Neural crest cell (in vitro differentiated cells): ENCODE measurements at regions not wholly inside any gene's neighbourhood (a gene's known extent, or its start where the extent isn't known, plus 50 kb on each side); places are given as distances from the start of the nearest gene placed in this dataset.

Experiments
- DNase-seq: peaks from one replicate; pipeline ENCODE4 v3.0.0; 2021; ENCODE audit warnings: low read depth, mixed read lengths, low spot score
- H3K27ac Mint-ChIP-seq: one replicate; pipeline ENCODE4 v1.8.0; 2021; ENCODE audit warnings: mild to moderate bottlenecking, mixed read lengths; ENCODE audit not compliant: unreplicated experiment
- H3K27me3 Mint-ChIP-seq: 2 replicates; pipeline ENCODE4 v1.8.0; 2021; ENCODE audit warnings: low read depth, mild to moderate bottlenecking, mixed read lengths
- H3K36me3 Mint-ChIP-seq: 2 replicates; pipeline ENCODE4 v1.8.0; 2021; ENCODE audit warnings: low read depth, mild to moderate bottlenecking, mixed read lengths
- H3K4me1 Mint-ChIP-seq: 2 replicates; pipeline ENCODE4 v1.8.0; 2021; ENCODE audit warnings: mixed read lengths
- H3K4me3 Mint-ChIP-seq: one replicate; pipeline ENCODE4 v1.8.0; 2021; ENCODE audit warnings: mild to moderate bottlenecking, mixed read lengths
- H3K9me3 Mint-ChIP-seq: 2 replicates; pipeline ENCODE4 v1.8.0; 2021; ENCODE audit warnings: mixed read lengths
- TF ChIP-seq, protein P1 (sequence below): fragments of 200-600 bp; sonication (generic); conservative IDR thresholded peaks from 2 replicates; pipeline ENCODE4 v1.5.0; 2021; ENCODE audit warnings: antibody characterized with exemption, mild to moderate bottlenecking

DNA sequence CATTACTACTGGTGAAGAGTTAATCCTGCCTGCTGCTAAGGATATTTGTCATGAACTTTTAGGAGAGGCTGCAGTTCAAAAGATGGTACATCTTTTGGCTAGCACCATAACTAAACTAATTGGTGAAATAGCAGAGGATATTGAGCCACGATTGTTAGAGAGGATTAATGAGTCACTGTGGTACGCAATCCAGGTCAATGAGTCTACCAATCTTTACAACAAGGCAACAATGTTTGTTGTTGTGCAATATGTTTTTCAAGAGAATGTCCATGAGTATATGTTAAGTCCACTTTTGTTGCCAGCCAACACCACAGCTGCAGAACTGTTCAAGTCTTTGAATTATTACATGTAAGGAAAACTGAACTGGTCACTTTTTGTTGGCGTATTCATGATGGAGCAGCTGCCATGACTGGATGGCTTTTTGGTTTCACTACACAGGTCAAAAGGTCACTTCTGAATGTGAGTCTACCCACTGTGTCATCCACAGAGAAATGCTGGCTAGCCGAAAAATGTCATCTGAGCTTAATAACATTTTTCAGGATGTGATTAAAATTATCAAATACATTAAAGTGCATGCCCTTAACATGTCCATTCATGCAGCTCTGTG, 402.6 kb upstream of the KIF2B start:
- DNase-seq = no peak
- Mint-ChIP-seq H3K27me3 (no peaks in the 10 kb centered on the region), H3K9me3 (no peaks in the 10 kb centered on the region), H3K4me1 (no peaks in the 10 kb centered on the region), H3K27ac (no peak overlapping the region), H3K36me3 (no peaks in the 10 kb centered on the region), H3K4me3 (no peak overlapping the region)
- TF ChIP-seq, protein P1, sequence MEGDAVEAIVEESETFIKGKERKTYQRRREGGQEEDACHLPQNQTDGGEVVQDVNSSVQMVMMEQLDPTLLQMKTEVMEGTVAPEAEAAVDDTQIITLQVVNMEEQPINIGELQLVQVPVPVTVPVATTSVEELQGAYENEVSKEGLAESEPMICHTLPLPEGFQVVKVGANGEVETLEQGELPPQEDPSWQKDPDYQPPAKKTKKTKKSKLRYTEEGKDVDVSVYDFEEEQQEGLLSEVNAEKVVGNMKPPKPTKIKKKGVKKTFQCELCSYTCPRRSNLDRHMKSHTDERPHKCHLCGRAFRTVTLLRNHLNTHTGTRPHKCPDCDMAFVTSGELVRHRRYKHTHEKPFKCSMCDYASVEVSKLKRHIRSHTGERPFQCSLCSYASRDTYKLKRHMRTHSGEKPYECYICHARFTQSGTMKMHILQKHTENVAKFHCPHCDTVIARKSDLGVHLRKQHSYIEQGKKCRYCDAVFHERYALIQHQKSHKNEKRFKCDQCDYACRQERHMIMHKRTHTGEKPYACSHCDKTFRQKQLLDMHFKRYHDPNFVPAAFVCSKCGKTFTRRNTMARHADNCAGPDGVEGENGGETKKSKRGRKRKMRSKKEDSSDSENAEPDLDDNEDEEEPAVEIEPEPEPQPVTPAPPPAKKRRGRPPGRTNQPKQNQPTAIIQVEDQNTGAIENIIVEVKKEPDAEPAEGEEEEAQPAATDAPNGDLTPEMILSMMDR = no peak

- Mint-ChIP-seq H3K27ac (no peak overlapping the region), H3K27me3 (no peaks in the 10 kb centered on the region), H3K4me3 (no peak overlapping the region), H3K9me3 (peaks cover 8% of the 10 kb centered on the region), H3K36me3 (no peaks in the 10 kb centered on the region), H3K4me1 (no peaks in the 10 kb centered on the region)
- DNase-seq = no peak
- TF ChIP-seq, protein P1 = no peak
Measured at GRCh38 chr17:53409588-53409987, 413.1 kb upstream of the KIF2B start.

- H3K27ac Mint-ChIP-seq = no peak overlapping the region
- H3K4me3 Mint-ChIP-seq = no peak overlapping the region
- no peak for DNase-seq
- H3K9me3 Mint-ChIP-seq = peaks cover 6% of the 10 kb centered on the region
- H3K27me3 Mint-ChIP-seq = no peaks in the 10 kb centered on the region
- TF ChIP-seq, protein P1 = no peak
- H3K36me3 Mint-ChIP-seq = no peaks in the 10 kb centered on the region
- no peaks in the 10 kb centered on the region for H3K4me1 Mint-ChIP-seq
Measured at GRCh38 chr17:53406907-53407306, 415.8 kb upstream of the KIF2B start.

DNA sequence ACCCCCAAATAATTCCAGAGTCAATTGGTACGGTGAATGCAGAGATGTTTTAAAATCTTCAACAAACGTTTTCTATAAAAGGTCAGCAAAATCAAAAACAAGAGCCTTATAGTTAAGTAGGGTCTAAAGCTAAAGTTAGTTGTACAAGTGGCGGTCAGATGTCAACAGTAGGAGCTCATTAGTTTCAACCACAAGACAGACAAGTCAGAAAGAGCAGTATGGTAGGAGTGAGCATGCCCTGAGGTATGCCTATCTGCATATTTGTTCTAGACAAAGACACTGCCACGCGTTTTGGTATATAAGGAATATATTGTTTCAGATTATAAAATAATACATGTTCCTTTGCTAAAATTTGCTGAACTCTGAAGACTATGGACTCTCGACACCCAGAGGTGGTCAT, 431.5 kb upstream of the KIF2B start:
- H3K27me3 Mint-ChIP-seq = no peaks in the 10 kb centered on the region
- TF ChIP-seq, protein P1 = no peak
- H3K4me3 Mint-ChIP-seq = no peak overlapping the region
- no peaks in the 10 kb centered on the region for H3K4me1 Mint-ChIP-seq
- no peaks in the 10 kb centered on the region for H3K36me3 Mint-ChIP-seq
- H3K27ac Mint-ChIP-seq = no peak overlapping the region
- no peak for DNase-seq
- H3K9me3 Mint-ChIP-seq = no peaks in the 10 kb centered on the region

- DNase-seq = no peak
- TF ChIP-seq, protein P1 = no peak
- no peaks in the 10 kb centered on the region for H3K27me3 Mint-ChIP-seq
- H3K4me3 Mint-ChIP-seq = no peak overlapping the region
- no peaks in the 10 kb centered on the region for H3K4me1 Mint-ChIP-seq
- H3K27ac Mint-ChIP-seq = no peak overlapping the region
- no peaks in the 10 kb centered on the region for H3K9me3 Mint-ChIP-seq
- H3K36me3 Mint-ChIP-seq = no peaks in the 10 kb centered on the region
Measured at GRCh38 chr17:53390575-53390974, 432.2 kb upstream of the KIF2B start.
